IMR-90 (cell line): ENCODE measurements at regions not wholly inside any gene's neighbourhood (a gene's known extent, or its start where the extent isn't known, plus 50 kb on each side); places are given as distances from the start of the nearest gene placed in this dataset.

ENCODE experiments used
- BHLHE40 ChIP-seq: fragments of 150-350 bp; IDR thresholded peaks from 2 replicates; pipeline ENCODE4 v1.6.1; 2016; ENCODE audit warnings: mild to moderate bottlenecking, low read depth, low read length
- CEBPB ChIP-seq: IDR thresholded peaks from 2 replicates; pipeline ENCODE4 v1.6.1; 2012; ENCODE audit warnings: low read depth, low read length, improper control_type of control experiment
- CHD1 ChIP-seq: IDR thresholded peaks from 2 replicates; pipeline ENCODE4 v1.6.1; 2012; ENCODE audit warnings: low read depth, low read length, improper control_type of control experiment
- FOS ChIP-seq: fragments of 150-350 bp; IDR thresholded peaks from 2 replicates; pipeline ENCODE4 v1.6.1; 2016; ENCODE audit warnings: low read depth, low read length
- MAFK ChIP-seq: IDR thresholded peaks from 2 replicates; pipeline ENCODE4 v1.6.1; 2012; ENCODE audit warnings: low read depth, low read length, improper control_type of control experiment
- MAZ ChIP-seq: IDR thresholded peaks from 2 replicates; pipeline ENCODE4 v1.6.1; 2012; ENCODE audit warnings: low read depth, mild to moderate bottlenecking, low read length, improper control_type of control experiment, moderate library complexity, borderline replicate concordance
- MXI1 ChIP-seq: IDR thresholded peaks from 2 replicates; pipeline ENCODE4 v1.6.1; 2012; ENCODE audit warnings: low read depth, mild to moderate bottlenecking, low read length, moderate library complexity, borderline replicate concordance
- POLR2A ChIP-seq: IDR thresholded peaks from 2 replicates; pipeline ENCODE4 v1.6.1; 2012; ENCODE audit warnings: mild to moderate bottlenecking, low read depth, low read length
- RAD21 ChIP-seq: IDR thresholded peaks from 2 replicates; pipeline ENCODE4 v1.6.1; 2012; ENCODE audit warnings: low read length, improper control_type of control experiment
- RCOR1 ChIP-seq: IDR thresholded peaks from 2 replicates; pipeline ENCODE4 v1.6.1; 2012; ENCODE audit warnings: mild to moderate bottlenecking, low read length, improper control_type of control experiment; ENCODE audit not compliant: insufficient replicate concordance
- RFX5 ChIP-seq: IDR thresholded peaks from 2 replicates; pipeline ENCODE4 v1.8.0; 2012; ENCODE audit warnings: low read depth, mild to moderate bottlenecking, low read length, moderate library complexity
- SMC3 ChIP-seq: fragments of 150-350 bp; IDR thresholded peaks from 2 replicates; pipeline ENCODE4 v1.6.1; 2016; ENCODE audit warnings: low read depth, mild to moderate bottlenecking, antibody characterized with exemption, low read length, moderate library complexity
- TF ChIP-seq, protein P1 (sequence below): fragments of 150-350 bp; IDR thresholded peaks from 2 replicates; pipeline ENCODE4 v1.6.1; 2017; ENCODE audit warnings: mild to moderate bottlenecking, antibody characterized with exemption, low read length, low read depth
- TF ChIP-seq, protein P2 (sequence below): conservative IDR thresholded peaks from 2 replicates; pipeline ENCODE4 v1.5.1; 2012; ENCODE audit warnings: mild to moderate bottlenecking, low read depth, low read length, improper control_type of control experiment

- TF ChIP-seq MXI1, result no peak
- TF ChIP-seq FOS, result no peak
- TF ChIP-seq, protein P1, sequence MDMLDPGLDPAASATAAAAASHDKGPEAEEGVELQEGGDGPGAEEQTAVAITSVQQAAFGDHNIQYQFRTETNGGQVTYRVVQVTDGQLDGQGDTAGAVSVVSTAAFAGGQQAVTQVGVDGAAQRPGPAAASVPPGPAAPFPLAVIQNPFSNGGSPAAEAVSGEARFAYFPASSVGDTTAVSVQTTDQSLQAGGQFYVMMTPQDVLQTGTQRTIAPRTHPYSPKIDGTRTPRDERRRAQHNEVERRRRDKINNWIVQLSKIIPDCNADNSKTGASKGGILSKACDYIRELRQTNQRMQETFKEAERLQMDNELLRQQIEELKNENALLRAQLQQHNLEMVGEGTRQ, result no peak
- TF ChIP-seq, protein P2, sequence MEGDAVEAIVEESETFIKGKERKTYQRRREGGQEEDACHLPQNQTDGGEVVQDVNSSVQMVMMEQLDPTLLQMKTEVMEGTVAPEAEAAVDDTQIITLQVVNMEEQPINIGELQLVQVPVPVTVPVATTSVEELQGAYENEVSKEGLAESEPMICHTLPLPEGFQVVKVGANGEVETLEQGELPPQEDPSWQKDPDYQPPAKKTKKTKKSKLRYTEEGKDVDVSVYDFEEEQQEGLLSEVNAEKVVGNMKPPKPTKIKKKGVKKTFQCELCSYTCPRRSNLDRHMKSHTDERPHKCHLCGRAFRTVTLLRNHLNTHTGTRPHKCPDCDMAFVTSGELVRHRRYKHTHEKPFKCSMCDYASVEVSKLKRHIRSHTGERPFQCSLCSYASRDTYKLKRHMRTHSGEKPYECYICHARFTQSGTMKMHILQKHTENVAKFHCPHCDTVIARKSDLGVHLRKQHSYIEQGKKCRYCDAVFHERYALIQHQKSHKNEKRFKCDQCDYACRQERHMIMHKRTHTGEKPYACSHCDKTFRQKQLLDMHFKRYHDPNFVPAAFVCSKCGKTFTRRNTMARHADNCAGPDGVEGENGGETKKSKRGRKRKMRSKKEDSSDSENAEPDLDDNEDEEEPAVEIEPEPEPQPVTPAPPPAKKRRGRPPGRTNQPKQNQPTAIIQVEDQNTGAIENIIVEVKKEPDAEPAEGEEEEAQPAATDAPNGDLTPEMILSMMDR, result no peak
- TF ChIP-seq SMC3, result no peak
- no peak for TF ChIP-seq POLR2A
- no peak for TF ChIP-seq MAFK
- TF ChIP-seq RAD21, result no peak
- TF ChIP-seq RCOR1, result no peak
- no peak for TF ChIP-seq CEBPB
- no peak for TF ChIP-seq BHLHE40
- TF ChIP-seq MAZ, result no peak
- no peak for TF ChIP-seq RFX5
- no peak for TF ChIP-seq CHD1
Measured at GRCh38 chr3:17820704-17821103, 78.3 kb upstream of the TBC1D5 start.
